HAP-1 (cell line): ENCODE measurements at regions not wholly inside any gene's neighbourhood (a gene's known extent, or its start where the extent isn't known, plus 50 kb on each side); places are given as distances from the start of the nearest gene placed in this dataset.
A peak's percentile ranks its signal among the peaks of the same experiment; 100 is the strongest.

Experiments used
- DNase-seq, 2 experiments: peaks; one replicate each; pipeline ENCODE4 v3.0.0-alpha.2; 2016 to 2020; ENCODE audit warnings: low spot score in 2 of 2
- H3K27me3 ChIP-seq: fragments of 250-450 bp; sonication (Bioruptor Pico); 2 replicates; pipeline ENCODE4 v1.5.1; 2020; ENCODE audit warnings: low read depth, mild to moderate bottlenecking, moderate library complexity
- H3K36me3 ChIP-seq: fragments of 250-450 bp; sonication (Bioruptor Pico); replicated peaks from 2 replicates; pipeline ENCODE4 v1.5.1; 2020; ENCODE audit warnings: mild to moderate bottlenecking
- H3K4me1 ChIP-seq: fragments of 250-450 bp; sonication (Bioruptor Pico); 2 replicates; pipeline ENCODE4 v1.5.1; 2020; ENCODE audit warnings: mild to moderate bottlenecking
- H3K4me3 ChIP-seq: fragments of 250-450 bp; sonication (Bioruptor Pico); 2 replicates; pipeline ENCODE4 v1.5.1; 2020; ENCODE audit warnings: mild to moderate bottlenecking, moderate library complexity
- H3K9me3 ChIP-seq: fragments of 250-450 bp; sonication (Bioruptor Pico); 2 replicates; pipeline ENCODE4 v1.5.1; 2020; ENCODE audit warnings: mild to moderate bottlenecking, moderate library complexity
- in situ Hi-C: fragments of 300-500 bp; cut with MboI; formaldehyde crosslinking; loops from 3 replicates; pipeline ENCODE4 v1.14.3; 2020; ENCODE audit warnings: low sequenced_read_pairs, inconsistent platforms, mixed read lengths

- no peak overlapping the region for H3K4me3 ChIP-seq
- in situ Hi-C loops = no loop called here
- no peaks in the 10 kb centered on the region for H3K36me3 ChIP-seq
- H3K27me3 ChIP-seq = peaks cover 6% of the 10 kb centered on the region; the same call in 1 of the 2 replicates
- H3K9me3 ChIP-seq = no peaks in the 10 kb centered on the region; the same call in 1 of the 2 replicates
- DNase-seq = no peak
- no peaks in the 10 kb centered on the region for H3K4me1 ChIP-seq
These were observed 105.5 kb upstream of the CPLX2 start for GRCh38 chr5:175765858-175766257.

GRCh38 chr5:175766963-175767362 lies 104.4 kb upstream of the CPLX2 start:
- in situ Hi-C loops = no loop called here

GRCh38 chr5:175772747-175773533 lies 98.4 kb upstream of the CPLX2 start:
- no peak overlapping the region for H3K4me3 ChIP-seq
- in situ Hi-C loops = no loop called here
- H3K4me1 ChIP-seq = no peaks in the 10 kb centered on the region
- DNase-seq = peak in 1 of 2 experiments; percentile 13
- H3K9me3 ChIP-seq = no peaks in the 10 kb centered on the region
- H3K36me3 ChIP-seq = no peaks in the 10 kb centered on the region
- peaks cover 5% of the 10 kb centered on the region for H3K27me3 ChIP-seq

More at GRCh38 chr5:175766963-175767362, 104.4 kb upstream of the CPLX2 start:
- Histone ChIP-seq H3K36me3 (no peaks in the 10 kb centered on the region), H3K4me1 (no peaks in the 10 kb centered on the region), H3K9me3 (no peaks in the 10 kb centered on the region; the same call in 1 of the 2 replicates), H3K4me3 (no peak overlapping the region), H3K27me3 (peaks cover 6% of the 10 kb centered on the region; the same call in 1 of the 2 replicates)
- no peak for DNase-seq

GRCh38 chr5:175773534-175774070 lies 97.8 kb upstream of the CPLX2 start:
- H3K36me3 ChIP-seq = no peaks in the 10 kb centered on the region
- no peaks in the 10 kb centered on the region for H3K4me1 ChIP-seq
- no peaks in the 10 kb centered on the region for H3K9me3 ChIP-seq
- H3K4me3 ChIP-seq = no peak overlapping the region
- peaks cover 5% of the 10 kb centered on the region for H3K27me3 ChIP-seq
- DNase-seq = no peak
- in situ Hi-C loops = no loop called here

GRCh38 chr5:175775416-175775815 lies 96.0 kb upstream of the CPLX2 start:
- H3K9me3 ChIP-seq = no peaks in the 10 kb centered on the region
- H3K36me3 ChIP-seq = no peaks in the 10 kb centered on the region
- peaks cover 5% of the 10 kb centered on the region for H3K27me3 ChIP-seq
- in situ Hi-C loops = no loop called here
- no peak overlapping the region for H3K4me3 ChIP-seq
- no peaks in the 10 kb centered on the region for H3K4me1 ChIP-seq
- DNase-seq = no peak

GRCh38 chr5:175778951-175779503 lies 92.4 kb upstream of the CPLX2 start:
- no peaks in the 10 kb centered on the region for H3K9me3 ChIP-seq
- DNase-seq = no peak
- no peak overlapping the region for H3K4me3 ChIP-seq
- H3K36me3 ChIP-seq = no peaks in the 10 kb centered on the region
- H3K4me1 ChIP-seq = no peaks in the 10 kb centered on the region
- in situ Hi-C loops = no loop called here
- H3K27me3 ChIP-seq = no peaks in the 10 kb centered on the region; the same call in 1 of the 2 replicates

- DNase-seq = no peak
- Histone ChIP-seq H3K27me3 (no peaks in the 10 kb centered on the region), H3K9me3 (no peaks in the 10 kb centered on the region), H3K4me1 (no peaks in the 10 kb centered on the region), H3K36me3 (no peaks in the 10 kb centered on the region), H3K4me3 (no peak overlapping the region)
- in situ Hi-C loops = no loop called here
These were observed 87.6 kb upstream of the CPLX2 start for GRCh38 chr5:175783739-175784138.

- no peak for DNase-seq
- Histone ChIP-seq H3K27me3 (no peaks in the 10 kb centered on the region; the same call in 1 of the 2 replicates), H3K4me1 (no peaks in the 10 kb centered on the region), H3K9me3 (no peaks in the 10 kb centered on the region), H3K4me3 (no peak overlapping the region), H3K36me3 (no peaks in the 10 kb centered on the region)
- in situ Hi-C loops = no loop called here
These were observed 87.1 kb upstream of the CPLX2 start for GRCh38 chr5:175784230-175784629.

GRCh38 chr5:175785681-175786080 lies 85.7 kb upstream of the CPLX2 start:
- in situ Hi-C loops = no loop called here
- Histone ChIP-seq H3K4me1 (no peaks in the 10 kb centered on the region), H3K27me3 (no peaks in the 10 kb centered on the region; the same call in 1 of the 2 replicates), H3K36me3 (no peaks in the 10 kb centered on the region), H3K9me3 (no peaks in the 10 kb centered on the region), H3K4me3 (no peak overlapping the region)
- DNase-seq = no peak

GRCh38 chr5:175788155-175788787 lies 83.1 kb upstream of the CPLX2 start:
- DNase-seq = no peak
- Histone ChIP-seq H3K27me3 (no peaks in the 10 kb centered on the region; the same call in 1 of the 2 replicates), H3K36me3 (no peaks in the 10 kb centered on the region), H3K4me3 (no peak overlapping the region), H3K9me3 (no peaks in the 10 kb centered on the region), H3K4me1 (no peaks in the 10 kb centered on the region)
- in situ Hi-C loops = no loop called here

- no peak overlapping the region for H3K4me3 ChIP-seq
- no peaks in the 10 kb centered on the region for H3K4me1 ChIP-seq
- H3K36me3 ChIP-seq = no peaks in the 10 kb centered on the region
- in situ Hi-C loops = no loop called here
- no peak for DNase-seq
- H3K9me3 ChIP-seq = no peaks in the 10 kb centered on the region
- no peaks in the 10 kb centered on the region; the same call in 1 of the 2 replicates for H3K27me3 ChIP-seq
These were observed 81.7 kb upstream of the CPLX2 start for GRCh38 chr5:175789670-175790069.

GRCh38 chr5:175790796-175791195 lies 80.6 kb upstream of the CPLX2 start:
- in situ Hi-C loops = no loop called here
- Histone ChIP-seq H3K4me3 (no peak overlapping the region), H3K4me1 (no peaks in the 10 kb centered on the region), H3K9me3 (no peaks in the 10 kb centered on the region), H3K27me3 (no peaks in the 10 kb centered on the region; the same call in 1 of the 2 replicates), H3K36me3 (no peaks in the 10 kb centered on the region)
- no peak for DNase-seq

GRCh38 chr5:175795959-175796358 lies 75.4 kb upstream of the CPLX2 start:
- Histone ChIP-seq H3K27me3 (peaks cover 8% of the 10 kb centered on the region), H3K4me3 (no peak overlapping the region), H3K36me3 (no peaks in the 10 kb centered on the region), H3K9me3 (no peaks in the 10 kb centered on the region), H3K4me1 (no peaks in the 10 kb centered on the region; the same call in 1 of the 2 replicates)
- no peak for DNase-seq
- in situ Hi-C loops = no loop called here
